GM23338 (cell line): ENCODE measurements at regions not wholly inside any gene's neighbourhood (a gene's known extent, or its start where the extent isn't known, plus 50 kb on each side); places are given as distances from the start of the nearest gene placed in this dataset.

Source experiments
- ETS1 ChIP-seq: IDR thresholded peaks from 2 replicates; pipeline ENCODE4 v1.6.1; 2016; ENCODE audit warnings: antibody characterized with exemption
- EZH2phosphoT487 ChIP-seq: fragments of 200-600 bp; sonication (generic); IDR thresholded peaks from one replicate; pipeline ENCODE4 v1.8.1; 2018; ENCODE audit warnings: antibody characterized with exemption; ENCODE audit not compliant: unreplicated experiment
- NANOG ChIP-seq: IDR thresholded peaks from 2 replicates; pipeline ENCODE4 v1.6.1; 2016; ENCODE audit warnings: antibody characterized with exemption, borderline replicate concordance
- POLR2AphosphoS5 ChIP-seq: IDR thresholded peaks from 2 replicates; pipeline ENCODE4 v1.6.1; 2016; ENCODE audit warnings: antibody characterized with exemption, low read depth
- REST ChIP-seq: IDR thresholded peaks from one replicate; pipeline ENCODE4 v1.6.1; 2018; ENCODE audit warnings: antibody characterized with exemption; ENCODE audit not compliant: unreplicated experiment
- TF ChIP-seq, protein P1 (sequence below): fragments of 250-450 bp; sonication (Bioruptor Pico); IDR thresholded peaks from 2 replicates; pipeline ENCODE4 v1.5.0; 2020; ENCODE audit warnings: mild to moderate bottlenecking, moderate library complexity

DNA sequence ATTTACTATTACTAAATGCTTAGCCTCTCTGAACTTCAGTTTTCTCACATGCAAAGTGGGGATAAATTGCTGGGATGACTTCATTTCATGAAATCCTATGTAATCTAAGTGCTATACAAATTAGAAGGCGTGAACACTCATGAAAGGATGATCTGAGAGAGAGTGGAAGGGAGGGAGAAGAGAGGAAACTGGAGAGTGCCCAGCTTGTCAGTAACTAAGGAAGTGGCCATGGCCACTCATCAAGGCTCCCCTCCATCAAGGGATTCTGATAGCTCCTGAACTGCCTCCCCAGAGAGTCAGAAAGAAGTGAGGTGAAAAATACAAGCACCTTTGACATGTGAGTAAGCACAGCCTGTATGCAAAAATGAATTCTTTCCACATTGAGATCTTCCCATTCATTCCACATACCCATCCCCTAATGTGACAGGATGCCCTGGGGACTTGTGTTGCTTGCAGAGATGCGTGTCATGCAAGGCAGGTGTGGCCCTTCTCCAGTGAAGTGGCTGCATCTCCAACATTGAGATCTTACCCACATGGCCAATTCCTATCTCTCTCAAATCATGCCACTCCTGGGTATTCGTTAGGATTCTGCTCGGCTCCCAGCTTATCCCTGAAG lies 76.5 kb upstream of the ITPRID1 start (continued):
- TF ChIP-seq, protein P1, sequence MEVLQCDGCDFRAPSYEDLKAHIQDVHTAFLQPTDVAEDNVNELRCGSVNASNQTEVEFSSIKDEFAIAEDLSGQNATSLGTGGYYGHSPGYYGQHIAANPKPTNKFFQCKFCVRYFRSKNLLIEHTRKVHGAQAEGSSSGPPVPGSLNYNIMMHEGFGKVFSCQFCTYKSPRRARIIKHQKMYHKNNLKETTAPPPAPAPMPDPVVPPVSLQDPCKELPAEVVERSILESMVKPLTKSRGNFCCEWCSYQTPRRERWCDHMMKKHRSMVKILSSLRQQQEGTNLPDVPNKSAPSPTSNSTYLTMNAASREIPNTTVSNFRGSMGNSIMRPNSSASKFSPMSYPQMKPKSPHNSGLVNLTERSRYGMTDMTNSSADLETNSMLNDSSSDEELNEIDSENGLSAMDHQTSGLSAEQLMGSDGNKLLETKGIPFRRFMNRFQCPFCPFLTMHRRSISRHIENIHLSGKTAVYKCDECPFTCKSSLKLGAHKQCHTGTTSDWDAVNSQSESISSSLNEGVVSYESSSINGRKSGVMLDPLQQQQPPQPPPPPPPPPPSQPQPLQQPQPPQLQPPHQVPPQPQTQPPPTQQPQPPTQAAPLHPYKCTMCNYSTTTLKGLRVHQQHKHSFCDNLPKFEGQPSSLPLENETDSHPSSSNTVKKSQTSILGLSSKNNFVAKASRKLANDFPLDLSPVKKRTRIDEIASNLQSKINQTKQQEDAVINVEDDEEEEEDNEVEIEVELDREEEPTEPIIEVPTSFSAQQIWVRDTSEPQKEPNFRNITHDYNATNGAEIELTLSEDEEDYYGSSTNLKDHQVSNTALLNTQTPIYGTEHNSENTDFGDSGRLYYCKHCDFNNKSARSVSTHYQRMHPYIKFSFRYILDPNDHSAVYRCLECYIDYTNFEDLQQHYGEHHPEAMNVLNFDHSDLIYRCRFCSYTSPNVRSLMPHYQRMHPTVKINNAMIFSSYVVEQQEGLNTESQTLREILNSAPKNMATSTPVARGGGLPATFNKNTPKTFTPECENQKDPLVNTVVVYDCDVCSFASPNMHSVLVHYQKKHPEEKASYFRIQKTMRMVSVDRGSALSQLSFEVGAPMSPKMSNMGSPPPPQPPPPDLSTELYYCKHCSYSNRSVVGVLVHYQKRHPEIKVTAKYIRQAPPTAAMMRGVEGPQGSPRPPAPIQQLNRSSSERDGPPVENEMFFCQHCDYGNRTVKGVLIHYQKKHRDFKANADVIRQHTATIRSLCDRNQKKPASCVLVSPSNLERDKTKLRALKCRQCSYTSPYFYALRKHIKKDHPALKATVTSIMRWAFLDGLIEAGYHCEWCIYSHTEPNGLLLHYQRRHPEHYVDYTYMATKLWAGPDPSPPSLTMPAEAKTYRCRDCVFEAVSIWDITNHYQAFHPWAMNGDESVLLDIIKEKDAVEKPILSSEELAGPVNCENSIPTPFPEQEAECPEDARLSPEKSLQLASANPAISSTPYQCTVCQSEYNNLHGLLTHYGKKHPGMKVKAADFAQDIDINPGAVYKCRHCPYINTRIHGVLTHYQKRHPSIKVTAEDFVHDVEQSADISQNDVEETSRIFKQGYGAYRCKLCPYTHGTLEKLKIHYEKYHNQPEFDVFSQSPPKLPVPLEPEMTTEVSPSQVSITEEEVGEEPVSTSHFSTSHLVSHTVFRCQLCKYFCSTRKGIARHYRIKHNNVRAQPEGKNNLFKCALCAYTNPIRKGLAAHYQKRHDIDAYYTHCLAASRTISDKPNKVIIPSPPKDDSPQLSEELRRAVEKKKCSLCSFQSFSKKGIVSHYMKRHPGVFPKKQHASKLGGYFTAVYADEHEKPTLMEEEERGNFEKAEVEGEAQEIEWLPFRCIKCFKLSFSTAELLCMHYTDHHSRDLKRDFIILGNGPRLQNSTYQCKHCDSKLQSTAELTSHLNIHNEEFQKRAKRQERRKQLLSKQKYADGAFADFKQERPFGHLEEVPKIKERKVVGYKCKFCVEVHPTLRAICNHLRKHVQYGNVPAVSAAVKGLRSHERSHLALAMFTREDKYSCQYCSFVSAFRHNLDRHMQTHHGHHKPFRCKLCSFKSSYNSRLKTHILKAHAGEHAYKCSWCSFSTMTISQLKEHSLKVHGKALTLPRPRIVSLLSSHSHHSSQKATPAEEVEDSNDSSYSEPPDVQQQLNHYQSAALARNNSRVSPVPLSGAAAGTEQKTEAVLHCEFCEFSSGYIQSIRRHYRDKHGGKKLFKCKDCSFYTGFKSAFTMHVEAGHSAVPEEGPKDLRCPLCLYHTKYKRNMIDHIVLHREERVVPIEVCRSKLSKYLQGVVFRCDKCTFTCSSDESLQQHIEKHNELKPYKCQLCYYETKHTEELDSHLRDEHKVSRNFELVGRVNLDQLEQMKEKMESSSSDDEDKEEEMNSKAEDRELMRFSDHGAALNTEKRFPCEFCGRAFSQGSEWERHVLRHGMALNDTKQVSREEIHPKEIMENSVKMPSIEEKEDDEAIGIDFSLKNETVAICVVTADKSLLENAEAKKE: no peak
- TF ChIP-seq POLR2AphosphoS5 (no peak), NANOG (no peak), EZH2phosphoT487 (no peak), ETS1 (no peak), REST (no peak)
